Mesenchymal stem cell (in vitro differentiated cells and primary cell): ENCODE measurements at regions not wholly inside any gene's neighbourhood (a gene's known extent, or its start where the extent isn't known, plus 50 kb on each side); places are given as distances from the start of the nearest gene placed in this dataset.

Experiments used
- DNase-seq: peaks from one replicate; pipeline ENCODE4 v3.0.0-alpha.2; 2013
- H2AFZ ChIP-seq: one replicate; pipeline ENCODE4 v1.6.1; 2013; ENCODE audit warnings: low read depth, mild to moderate bottlenecking, control low read depth, inconsistent platforms, low read length, moderate library complexity
- H2AK5ac ChIP-seq: 2 replicates; pipeline ENCODE4 v1.6.1; 2013; ENCODE audit warnings: low read length, moderate library complexity, mild to moderate bottlenecking, inconsistent platforms; ENCODE audit not compliant: severe bottlenecking
- H2BK120ac ChIP-seq: one replicate; pipeline ENCODE4 v1.6.1; 2013; ENCODE audit warnings: low read depth, mild to moderate bottlenecking, inconsistent platforms, low read length, moderate library complexity
- H2BK12ac ChIP-seq, 2 experiments: one replicate each; pipeline ENCODE4 v1.6.1; 2013; ENCODE audit warnings: inconsistent platforms in 2 of 2, low read length in 2 of 2, mild to moderate bottlenecking in 2 of 2, moderate library complexity in 2 of 2, control low read depth in 1 of 2
- H2BK15ac ChIP-seq: one replicate; pipeline ENCODE4 v1.6.1; 2013; ENCODE audit warnings: mild to moderate bottlenecking, low read depth, inconsistent platforms; ENCODE audit not compliant: poor library complexity, severe bottlenecking
- H2BK5ac ChIP-seq: 2 replicates; pipeline ENCODE4 v1.6.1; 2013; ENCODE audit warnings: low read depth, mild to moderate bottlenecking, low read length, control low read depth, inconsistent platforms; ENCODE audit not compliant: poor library complexity, severe bottlenecking
- H3K14ac ChIP-seq, 2 experiments: one replicate each; pipeline ENCODE4 v1.6.1; 2013; ENCODE audit warnings: inconsistent platforms in 2 of 2, low read length in 2 of 2, control low read depth in 1 of 2, mild to moderate bottlenecking in 1 of 2, moderate library complexity in 1 of 2
- H3K18ac ChIP-seq, 2 experiments: one replicate each; pipeline ENCODE4 v1.6.1; 2013; ENCODE audit warnings: inconsistent platforms in 2 of 2, low read length in 2 of 2, control low read depth in 1 of 2, low read depth in 1 of 2, mild to moderate bottlenecking in 1 of 2
- H3K23ac ChIP-seq, 2 experiments: one replicate each; pipeline ENCODE4 v1.6.1; 2013; ENCODE audit warnings: inconsistent platforms in 2 of 2, low read length in 2 of 2, mild to moderate bottlenecking in 2 of 2, moderate library complexity in 2 of 2, control low read depth in 1 of 2
- H3K27ac ChIP-seq: 2 replicates; pipeline ENCODE4 v1.5.1; 2013; ENCODE audit warnings: mild to moderate bottlenecking, moderate library complexity, low read length, control low read depth, inconsistent platforms; ENCODE audit not compliant: poor library complexity, severe bottlenecking
- H3K27me3 ChIP-seq, 2 experiments: 2 replicates each; pipeline versions ENCODE4 v1.6.1 to v1.7.0; 2013; ENCODE audit warnings: low read length in 2 of 2, mild to moderate bottlenecking in 2 of 2, moderate library complexity in 2 of 2, control low read depth in 1 of 2, inconsistent platforms in 1 of 2; ENCODE audit not compliant: control insufficient read depth in 1 of 2, insufficient read depth in 1 of 2
- H3K36me3 ChIP-seq, 2 experiments: 2 replicates each; pipeline versions ENCODE4 v1.6.1 to v1.7.0; 2013; ENCODE audit warnings: low read length in 2 of 2, control low read depth in 1 of 2, inconsistent platforms in 1 of 2, low read depth in 1 of 2, mild to moderate bottlenecking in 1 of 2; ENCODE audit not compliant: insufficient read depth in 2 of 2, control insufficient read depth in 1 of 2
- H3K4ac ChIP-seq, 2 experiments: one replicate each; pipeline ENCODE4 v1.6.1; 2013; ENCODE audit warnings: inconsistent platforms in 2 of 2, low read length in 2 of 2, mild to moderate bottlenecking in 2 of 2, moderate library complexity in 2 of 2, control low read depth in 1 of 2, low read depth in 1 of 2
- H3K4me1 ChIP-seq: 2 replicates; pipeline ENCODE4 v1.6.1; 2013; ENCODE audit warnings: low read depth, low read length, control low read depth; ENCODE audit not compliant: control insufficient read depth, insufficient read depth
- H3K4me2 ChIP-seq: 2 replicates; pipeline ENCODE4 v1.6.1; 2013; ENCODE audit warnings: low read length, mild to moderate bottlenecking, inconsistent platforms; ENCODE audit not compliant: poor library complexity, severe bottlenecking
- H3K4me3 ChIP-seq, 2 experiments: 2 replicates each; pipeline versions ENCODE4 v1.5.1 to v1.7.0; 2013; ENCODE audit warnings: low read length in 2 of 2, mild to moderate bottlenecking in 2 of 2, control low read depth in 1 of 2, low read depth in 1 of 2; ENCODE audit not compliant: insufficient read depth in 1 of 2
- H3K79me1 ChIP-seq: replicated peaks from 2 replicates; pipeline ENCODE4 v1.6.1; 2013; ENCODE audit warnings: mild to moderate bottlenecking, control low read depth, low read length, inconsistent platforms; ENCODE audit not compliant: poor library complexity, severe bottlenecking
- H3K9ac ChIP-seq: 2 replicates; pipeline ENCODE4 v1.7.0; 2013; ENCODE audit warnings: mild to moderate bottlenecking, low read length, moderate library complexity
- H3K9me3 ChIP-seq: 2 replicates; pipeline ENCODE4 v1.7.0; 2013; ENCODE audit warnings: mild to moderate bottlenecking, low read length; ENCODE audit not compliant: control insufficient read depth
- H4K8ac ChIP-seq: one replicate; pipeline ENCODE4 v1.6.1; 2013; ENCODE audit warnings: inconsistent platforms, mild to moderate bottlenecking, low read length, moderate library complexity
- H4K91ac ChIP-seq: one replicate; pipeline ENCODE4 v1.6.1; 2013; ENCODE audit warnings: mild to moderate bottlenecking, low read length, inconsistent platforms
- WGBS: methylation state at CpG from one replicate; pipeline ENCODE4 v1.1.7; 2013; ENCODE audit warnings: mixed read lengths; 5-methylcytosine and 5-hydroxymethylcytosine counted together

GRCh38 chr2:12918138-12918834 lies 201.6 kb downstream of the TRIB2 start:
- Histone ChIP-seq H4K91ac (no peak overlapping the region), H3K27me3 (no peaks in the 10 kb centered on the region), H4K8ac (no peak overlapping the region), H3K14ac (no peak overlapping the region), H2AFZ (no peak overlapping the region), H3K27ac (no peak overlapping the region), H2BK12ac (peak overlapping the region in 1 of 2 experiments; percentile 86), H3K4me2 (no peak overlapping the region), H3K36me3 (no peaks in the 10 kb centered on the region), H3K9me3 (no peaks in the 10 kb centered on the region), H3K23ac (no peak overlapping the region), H3K4ac (no peak overlapping the region), H2BK5ac (no peak overlapping the region), H3K9ac (peak overlapping the region; percentile 60), H3K4me3 (no peak overlapping the region), H2BK120ac (no peak overlapping the region), H2AK5ac (no peak overlapping the region), H3K18ac (peak overlapping the region in 1 of 2 experiments; percentile 24), H3K79me1 (no peaks in the 10 kb centered on the region), H2BK15ac (no peak overlapping the region), H3K4me1 (no peaks in the 10 kb centered on the region)
- DNase-seq: no peak
- 100% methylated on average over 4 of the region's 7 CpGs for WGBS

GRCh38 chr2:12918835-12919445 lies 202.2 kb downstream of the TRIB2 start:
- DNase-seq: peak; percentile 55
- no peak overlapping the region for H3K23ac ChIP-seq
- no peak overlapping the region for H4K91ac ChIP-seq
- H2BK15ac ChIP-seq: no peak overlapping the region
- H2BK120ac ChIP-seq: no peak overlapping the region
- H3K9ac ChIP-seq: peak overlapping the region; percentile 60
- no peak overlapping the region for H2AK5ac ChIP-seq
- H3K79me1 ChIP-seq: no peaks in the 10 kb centered on the region
- no peak overlapping the region for H2AFZ ChIP-seq
- no peak overlapping the region for H3K4me2 ChIP-seq
- H2BK12ac ChIP-seq: no peak overlapping the region
- H3K27ac ChIP-seq: no peak overlapping the region
- H3K18ac ChIP-seq: no peak overlapping the region
- H4K8ac ChIP-seq: no peak overlapping the region
- no peak overlapping the region for H2BK5ac ChIP-seq
- no peaks in the 10 kb centered on the region for H3K27me3 ChIP-seq
- WGBS: 74% methylated on average over 6 of the region's 7 CpGs
- H3K4me3 ChIP-seq: no peak overlapping the region
- no peaks in the 10 kb centered on the region for H3K9me3 ChIP-seq
- H3K4ac ChIP-seq: no peak overlapping the region
- H3K4me1 ChIP-seq: no peaks in the 10 kb centered on the region
- no peaks in the 10 kb centered on the region for H3K36me3 ChIP-seq
- H3K14ac ChIP-seq: no peak overlapping the region

GRCh38 chr2:12921321-12921720 lies 204.6 kb downstream of the TRIB2 start:
- H4K8ac ChIP-seq: no peak overlapping the region
- no peak overlapping the region for H2AFZ ChIP-seq
- H3K27ac ChIP-seq: no peak overlapping the region
- no peak overlapping the region for H2BK5ac ChIP-seq
- H3K27me3 ChIP-seq: no peaks in the 10 kb centered on the region
- H2BK12ac ChIP-seq: no peak overlapping the region
- no peak overlapping the region for H4K91ac ChIP-seq
- H3K4me3 ChIP-seq: no peak overlapping the region
- no peak overlapping the region for H2BK15ac ChIP-seq
- no peak overlapping the region for H3K4ac ChIP-seq
- no peak for DNase-seq
- no peak overlapping the region for H3K23ac ChIP-seq
- H3K9ac ChIP-seq: no peak overlapping the region
- 89% methylated on average over 5 of the region's 5 CpGs for WGBS
- no peaks in the 10 kb centered on the region for H3K9me3 ChIP-seq
- no peaks in the 10 kb centered on the region for H3K79me1 ChIP-seq
- H3K36me3 ChIP-seq: no peaks in the 10 kb centered on the region
- no peak overlapping the region for H3K18ac ChIP-seq
- H2AK5ac ChIP-seq: no peak overlapping the region
- H3K14ac ChIP-seq: no peak overlapping the region
- H3K4me2 ChIP-seq: no peak overlapping the region
- H3K4me1 ChIP-seq: no peaks in the 10 kb centered on the region
- no peak overlapping the region for H2BK120ac ChIP-seq

GRCh38 chr2:12923907-12924610 lies 207.3 kb downstream of the TRIB2 start:
- Histone ChIP-seq H3K9ac (no peak overlapping the region), H3K18ac (no peak overlapping the region), H2BK15ac (no peak overlapping the region), H2BK5ac (no peak overlapping the region), H3K27ac (no peak overlapping the region), H3K4me3 (no peak overlapping the region), H4K8ac (no peak overlapping the region), H3K4me1 (no peaks in the 10 kb centered on the region), H3K23ac (no peak overlapping the region), H4K91ac (no peak overlapping the region), H2BK12ac (no peak overlapping the region), H3K79me1 (no peaks in the 10 kb centered on the region), H3K27me3 (no peaks in the 10 kb centered on the region), H2BK120ac (no peak overlapping the region), H2AK5ac (no peak overlapping the region), H3K4me2 (no peak overlapping the region), H3K9me3 (no peaks in the 10 kb centered on the region), H3K4ac (no peak overlapping the region), H3K14ac (no peak overlapping the region), H2AFZ (no peak overlapping the region), H3K36me3 (no peaks in the 10 kb centered on the region)
- 80% methylated on average over 1 of the region's 4 CpGs for WGBS
- DNase-seq: peak; percentile 20
